CD4-positive, alpha-beta T cell treated with Interleukin-4 for 4 hours (primary cell): ENCODE measurements at regions not wholly inside any gene's neighbourhood (a gene's known extent, or its start where the extent isn't known, plus 50 kb on each side); places are given as distances from the start of the nearest gene placed in this dataset.
"Not testable (repeated sequence)": the region's sequence is repeated elsewhere in the genome, so short reads cannot be mapped to it uniquely, and the experiment has no call there.

ENCODE experiments used
- DNase-seq: peaks from one replicate; pipeline ENCODE4 v3.0.0-alpha.2; 2020

DNA sequence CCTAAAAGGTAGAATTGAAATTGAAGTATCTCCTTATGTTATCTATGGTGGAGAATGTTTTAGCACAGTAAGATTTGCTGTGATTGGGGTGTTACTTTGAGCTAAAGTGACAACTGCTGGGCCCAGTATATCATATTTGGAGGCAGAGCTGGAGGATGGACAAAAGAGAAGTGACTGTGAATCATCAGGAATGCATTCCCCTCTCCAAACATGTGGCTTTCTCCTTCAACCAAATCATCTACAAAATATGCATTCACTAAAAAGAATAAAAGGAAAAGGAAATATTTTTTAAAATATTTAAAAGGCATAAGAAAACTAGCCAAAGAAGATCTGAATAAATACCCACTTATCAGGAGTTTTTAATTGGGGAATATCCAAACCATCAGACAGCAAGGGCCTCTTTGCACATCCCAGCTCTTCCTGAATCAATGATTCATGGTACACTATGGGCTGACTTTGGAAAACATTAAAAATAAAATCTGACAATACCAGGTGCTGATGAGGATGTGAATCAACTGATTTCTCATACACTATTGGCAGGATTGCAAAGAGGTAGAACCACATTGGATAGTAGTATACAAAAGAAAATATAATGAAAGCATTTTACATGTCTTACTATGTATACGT lies 671.7 kb upstream of the NR3C2 start:
- DNase-seq: no peak

DNA sequence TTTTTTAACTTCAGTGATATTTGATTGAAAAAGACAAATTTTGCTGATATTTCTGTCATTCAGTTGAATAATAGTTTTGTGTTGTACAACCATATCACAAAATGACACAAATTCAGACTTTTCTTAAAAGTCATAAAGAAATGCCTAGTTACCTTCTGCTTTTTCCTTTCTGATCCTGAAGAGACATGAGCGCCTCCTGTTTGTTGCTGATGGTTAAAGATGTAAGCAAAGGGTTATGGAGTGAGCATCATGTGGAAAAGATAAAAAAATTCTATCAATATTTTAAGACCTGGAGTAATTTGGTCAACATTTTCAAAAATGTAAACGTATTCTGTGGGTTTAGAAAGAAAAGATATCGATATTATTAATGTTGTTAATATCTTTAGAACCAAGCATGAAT lies 669.9 kb upstream of the NR3C2 start:
- no peak for DNase-seq

DNA sequence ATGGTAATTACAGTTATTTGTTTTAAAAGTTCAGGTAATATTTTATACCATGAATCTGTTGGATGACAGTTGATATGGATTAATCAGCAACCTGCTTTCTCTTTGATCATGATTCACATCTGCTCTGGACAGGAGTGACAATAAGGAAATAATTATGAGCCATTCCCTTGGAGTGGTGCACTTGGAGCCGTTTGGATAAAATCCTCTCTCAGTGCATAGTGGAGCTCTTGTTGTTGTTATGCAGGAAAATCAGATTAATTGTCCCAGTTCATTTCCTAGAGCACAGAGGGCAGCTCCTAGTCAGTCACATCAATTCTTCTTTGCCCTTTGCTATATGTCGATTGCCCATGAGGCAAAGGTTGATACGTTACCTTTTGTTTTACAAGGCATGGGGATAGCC lies 668.3 kb upstream of the NR3C2 start:
- DNase-seq: no peak

DNA sequence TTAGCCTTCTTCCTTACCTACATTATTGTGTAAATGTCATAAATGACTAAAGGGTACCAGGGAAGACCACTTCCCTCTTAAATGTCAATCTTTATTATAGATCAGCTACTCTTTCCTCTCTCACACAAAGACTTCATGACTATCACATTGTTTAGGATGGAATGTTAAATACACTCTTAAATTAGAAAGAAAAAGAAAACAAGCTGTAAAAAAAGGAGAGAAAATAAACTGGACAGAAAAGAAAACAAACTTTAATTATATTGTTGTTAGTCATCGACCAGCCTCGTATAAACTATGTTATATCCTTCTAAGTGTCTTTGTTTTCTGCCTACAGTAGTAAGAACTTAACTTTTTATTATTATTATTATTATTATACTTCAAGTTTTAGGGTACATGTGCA lies 666.4 kb upstream of the NR3C2 start:
- no peak for DNase-seq

DNA sequence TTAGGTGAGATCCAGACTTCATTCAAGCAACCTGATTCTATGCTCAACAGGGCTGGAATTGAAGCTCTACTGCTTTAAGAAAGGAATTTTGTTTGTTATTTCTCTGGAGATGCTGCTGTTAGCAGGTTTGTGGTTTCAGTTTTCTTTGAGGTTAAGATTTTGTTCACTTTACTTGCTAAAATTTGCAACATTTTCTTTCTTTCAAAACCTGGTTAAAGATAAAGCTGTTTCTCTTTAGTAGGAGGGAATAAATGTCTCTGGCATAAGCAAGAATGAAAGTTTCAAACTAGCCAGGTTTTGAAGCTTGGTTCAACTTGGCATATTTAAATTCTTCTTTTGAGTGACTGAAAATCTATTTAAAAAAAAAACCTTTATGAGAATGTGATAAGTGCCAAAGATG lies 660.6 kb upstream of the NR3C2 start:
- no peak for DNase-seq

DNA sequence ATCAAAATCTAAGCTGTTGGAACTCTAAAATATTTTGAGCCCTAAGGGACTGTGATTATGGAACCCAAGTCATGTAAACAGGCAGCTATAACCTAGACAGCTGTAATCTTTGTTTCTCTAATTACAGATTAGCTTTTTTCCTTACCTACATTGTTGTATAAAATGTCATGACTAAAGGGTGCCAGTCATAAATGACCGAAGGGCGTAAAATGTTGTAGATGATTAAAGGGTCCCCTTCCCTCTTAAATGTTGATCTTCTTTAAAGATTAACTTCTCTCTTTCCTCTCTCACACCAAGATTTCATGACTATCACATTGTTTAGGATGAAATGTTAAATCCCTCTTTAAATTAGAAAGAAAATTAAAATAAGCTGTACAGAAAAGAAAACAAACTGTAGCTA lies 659.4 kb upstream of the NR3C2 start:
- no peak for DNase-seq

DNA sequence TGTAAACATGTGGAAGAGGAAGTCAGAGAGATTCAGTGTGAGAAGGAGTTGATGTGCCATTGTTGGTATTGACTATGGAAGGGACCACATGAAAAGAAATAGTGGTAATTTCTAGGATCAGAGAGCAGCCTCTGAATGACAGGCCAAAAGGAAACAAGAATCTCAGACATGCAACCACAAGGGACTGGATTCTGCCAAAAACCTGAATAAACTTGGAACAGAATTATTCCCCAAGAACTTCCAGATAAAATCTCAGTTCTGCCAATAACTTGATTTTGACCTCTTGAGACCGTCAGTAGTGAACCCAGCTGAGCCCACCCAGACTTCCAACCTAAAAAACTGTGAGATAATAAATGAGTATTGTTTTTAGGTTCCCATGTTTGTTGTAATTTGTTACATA lies 653.6 kb upstream of the NR3C2 start:
- no peak for DNase-seq

DNA sequence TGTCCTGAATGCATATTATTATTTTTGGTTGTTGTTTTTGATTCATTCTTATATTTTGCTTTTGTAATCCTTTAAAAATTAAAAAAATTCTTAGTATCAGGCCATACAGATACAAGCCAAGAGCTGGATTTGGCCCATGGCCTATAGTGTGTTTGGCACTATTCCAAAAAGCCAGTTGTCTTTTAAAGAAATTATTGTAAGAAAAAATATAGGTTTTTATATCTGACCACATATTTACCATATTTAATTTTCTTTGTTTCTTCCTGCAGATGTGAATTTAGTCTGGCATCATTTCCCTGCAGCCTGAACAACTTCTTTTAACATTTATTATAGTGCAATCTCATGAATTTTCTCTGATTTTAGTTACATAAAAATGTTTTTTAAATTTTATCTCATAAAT lies 652.8 kb upstream of the NR3C2 start:
- no peak for DNase-seq

DNA sequence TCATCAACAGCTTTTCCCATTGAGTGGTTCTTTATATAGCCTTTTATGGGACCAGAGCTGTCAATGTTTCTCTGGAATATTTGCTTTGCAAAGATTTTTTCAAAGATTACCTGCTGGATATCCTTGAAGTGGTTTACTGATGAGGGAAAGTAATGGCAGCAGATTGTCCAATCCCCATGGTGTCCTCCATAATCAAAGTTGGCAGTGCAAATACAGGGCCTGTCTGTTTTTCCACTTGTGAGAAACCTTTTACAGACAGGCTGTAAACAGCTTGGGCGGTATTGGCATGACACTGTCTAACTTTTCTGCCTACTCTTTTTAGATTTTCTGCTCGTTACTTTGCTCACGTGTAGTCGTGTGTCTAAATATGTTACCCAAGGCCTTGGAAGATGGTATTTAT lies 641.9 kb upstream of the NR3C2 start:
- DNase-seq: no peak

DNA sequence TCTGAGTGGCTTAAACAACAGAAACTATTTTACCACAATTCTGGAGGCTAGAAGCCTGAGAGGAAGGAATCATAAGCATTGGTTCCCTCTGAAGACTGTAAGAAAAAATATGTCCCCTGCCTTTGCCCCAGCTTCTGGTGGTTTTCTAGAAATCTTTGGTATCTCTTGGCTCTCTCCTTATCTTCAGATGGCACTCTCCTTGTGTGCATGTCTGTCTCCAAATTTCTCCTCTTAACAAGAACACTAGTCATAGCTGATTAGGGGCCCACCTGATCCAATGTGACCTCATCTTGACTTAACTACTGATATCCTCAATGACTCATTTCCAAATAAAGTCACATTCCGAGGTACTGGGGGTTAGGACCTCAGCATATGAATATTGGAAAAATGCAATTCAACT lies 635.0 kb upstream of the NR3C2 start:
- DNase-seq: no peak

DNA sequence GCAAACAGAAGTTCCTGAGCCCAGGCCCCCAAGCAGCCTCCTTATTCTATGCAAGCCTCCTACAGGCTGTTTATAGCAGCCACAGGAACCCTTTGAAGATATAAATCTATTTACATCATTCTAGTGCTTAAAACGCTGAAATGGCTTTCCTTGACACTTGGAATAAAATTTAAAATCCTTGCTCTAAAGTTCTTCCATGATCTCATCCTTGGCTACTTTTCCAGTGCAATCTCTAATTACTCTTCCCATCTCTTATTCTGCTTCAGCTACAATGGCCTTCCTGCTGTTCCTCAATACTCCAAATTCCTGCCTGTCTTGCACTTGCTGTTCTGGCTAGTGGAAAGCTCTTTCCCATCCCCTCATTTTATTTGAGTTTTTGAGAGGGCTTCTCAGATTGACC lies 634.2 kb upstream of the NR3C2 start:
- no peak for DNase-seq

DNA sequence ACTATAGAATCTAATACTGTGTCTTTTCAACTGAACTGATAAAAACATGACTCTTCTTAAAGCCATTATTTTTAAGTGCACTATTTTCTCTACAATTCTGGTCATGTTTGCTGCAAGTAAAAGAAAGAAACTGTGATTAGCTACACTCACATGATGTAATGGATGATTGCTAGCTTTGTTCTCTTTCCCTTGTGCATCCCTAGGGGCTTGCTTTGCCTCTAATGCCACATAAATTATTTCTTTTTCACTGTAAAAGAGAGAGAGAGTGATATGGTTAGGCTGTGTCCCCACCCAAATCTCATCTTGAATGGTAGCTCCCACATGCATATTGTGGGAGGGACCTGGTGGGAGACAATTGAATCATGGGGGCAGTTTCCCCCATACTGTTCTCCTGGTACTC lies 630.2 kb upstream of the NR3C2 start:
- no peak for DNase-seq

DNA sequence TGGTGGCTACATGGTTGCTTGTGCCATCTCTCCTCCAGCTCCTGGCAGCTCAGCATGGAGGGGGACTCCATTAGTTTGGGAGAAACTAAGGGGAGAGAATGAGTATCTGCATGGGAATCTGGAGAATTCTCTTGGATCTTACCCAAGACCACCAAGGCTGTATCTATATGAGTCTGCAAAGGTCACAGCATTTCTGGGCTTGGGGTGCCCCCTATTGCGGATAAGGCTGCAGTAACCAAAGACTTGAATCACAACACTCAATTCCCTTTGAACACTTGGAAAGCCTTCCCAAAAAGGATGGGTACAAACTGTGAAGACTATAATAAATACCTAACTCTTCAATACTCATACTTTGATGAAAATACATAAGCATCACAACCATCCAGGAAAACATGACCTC lies 623.5 kb upstream of the NR3C2 start:
- no peak for DNase-seq

DNA sequence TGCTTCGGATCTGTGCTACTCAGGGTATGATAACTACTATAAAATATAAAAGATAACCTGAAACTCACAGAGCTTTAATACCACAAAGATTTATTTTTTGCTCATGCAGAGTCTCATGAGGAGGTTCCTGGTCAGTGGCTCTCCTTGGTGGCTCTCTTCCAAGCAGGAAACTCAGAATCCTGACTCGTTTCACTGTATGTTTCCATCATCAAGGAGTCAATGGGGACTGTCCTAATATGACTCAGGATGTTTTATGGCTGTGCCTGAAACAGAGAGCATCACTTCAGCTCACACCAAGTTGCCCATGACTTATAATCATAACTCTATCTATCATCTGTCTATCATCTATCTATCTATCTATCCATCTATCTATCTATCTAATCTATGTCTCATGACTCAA lies 620.8 kb upstream of the NR3C2 start:
- DNase-seq: no peak

DNA sequence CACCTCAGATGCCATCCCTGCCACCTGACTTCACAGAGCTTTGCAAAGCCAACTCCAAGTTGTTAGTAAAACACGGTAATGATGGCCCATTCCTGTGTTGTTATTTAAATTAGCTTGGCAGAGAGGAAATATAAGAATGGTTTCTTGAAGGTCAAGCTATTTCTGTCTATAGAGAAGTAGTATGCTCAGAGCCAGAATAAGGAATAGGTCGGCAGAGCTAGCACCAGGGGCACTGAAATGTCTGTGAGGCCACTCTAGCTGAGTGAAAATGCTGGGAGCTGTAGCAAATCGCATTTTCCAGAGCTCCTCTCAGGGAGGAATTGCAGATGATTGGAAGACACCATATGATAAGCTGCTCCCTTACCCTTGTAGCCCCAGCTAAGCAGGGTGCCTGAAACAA lies 615.4 kb upstream of the NR3C2 start:
- no peak for DNase-seq

DNA sequence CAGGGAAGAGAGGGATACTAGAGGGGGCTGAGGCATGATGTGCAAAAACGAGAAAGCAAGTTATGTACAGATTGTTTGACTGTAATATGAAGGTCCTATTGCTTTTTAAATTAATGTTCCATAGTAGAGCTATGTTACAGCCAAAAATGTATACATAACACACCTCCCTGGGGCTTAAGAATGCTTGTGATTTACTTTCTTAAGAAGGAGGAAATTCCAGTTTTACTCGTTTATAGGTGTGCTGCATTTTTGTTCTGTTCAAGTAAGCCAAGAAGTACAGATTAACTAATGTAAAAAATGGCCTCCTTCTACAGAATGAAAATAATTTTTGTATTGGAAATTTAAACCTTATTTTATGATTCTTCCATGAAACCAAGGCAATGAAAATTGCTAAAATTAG lies 614.4 kb upstream of the NR3C2 start:
- DNase-seq: no peak

DNA sequence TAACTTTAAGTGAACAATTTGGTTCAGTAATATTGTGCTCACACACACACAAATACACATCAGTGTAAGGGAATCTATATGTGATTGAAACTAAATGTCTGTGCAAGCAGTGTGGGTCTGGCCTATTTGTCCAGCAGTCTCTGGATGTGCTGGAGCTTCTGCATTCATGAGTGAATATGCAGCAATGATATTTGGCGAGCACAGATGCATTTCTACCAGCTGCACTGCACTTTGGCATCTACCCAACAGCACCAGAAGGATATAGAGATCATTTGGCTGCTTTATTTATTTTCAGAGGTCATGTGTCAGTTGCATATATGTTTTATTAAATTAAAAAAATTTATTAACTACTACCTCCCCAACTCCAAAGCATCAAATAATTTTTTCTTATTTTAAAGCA lies 613.4 kb upstream of the NR3C2 start:
- DNase-seq: no peak

DNA sequence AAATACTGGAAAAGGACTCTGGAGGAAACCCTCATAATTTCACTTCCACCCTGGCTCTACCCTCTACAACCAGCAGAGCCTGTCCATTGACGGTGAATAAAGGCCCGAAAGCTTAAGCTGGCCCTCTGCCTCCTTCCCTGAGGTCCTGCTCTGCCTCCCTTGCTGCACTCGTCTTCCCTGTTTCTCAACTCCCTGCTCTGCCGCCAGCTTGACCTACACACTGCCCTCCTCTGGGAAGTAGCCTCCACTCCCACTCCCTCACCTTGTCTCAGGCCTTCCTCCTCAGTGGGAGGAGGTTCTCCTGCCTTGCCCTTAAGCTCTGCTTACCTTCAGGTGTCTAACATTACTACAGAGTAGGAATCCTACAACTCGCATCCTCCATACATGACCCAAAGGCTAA lies 608.6 kb upstream of the NR3C2 start:
- no peak for DNase-seq

DNA sequence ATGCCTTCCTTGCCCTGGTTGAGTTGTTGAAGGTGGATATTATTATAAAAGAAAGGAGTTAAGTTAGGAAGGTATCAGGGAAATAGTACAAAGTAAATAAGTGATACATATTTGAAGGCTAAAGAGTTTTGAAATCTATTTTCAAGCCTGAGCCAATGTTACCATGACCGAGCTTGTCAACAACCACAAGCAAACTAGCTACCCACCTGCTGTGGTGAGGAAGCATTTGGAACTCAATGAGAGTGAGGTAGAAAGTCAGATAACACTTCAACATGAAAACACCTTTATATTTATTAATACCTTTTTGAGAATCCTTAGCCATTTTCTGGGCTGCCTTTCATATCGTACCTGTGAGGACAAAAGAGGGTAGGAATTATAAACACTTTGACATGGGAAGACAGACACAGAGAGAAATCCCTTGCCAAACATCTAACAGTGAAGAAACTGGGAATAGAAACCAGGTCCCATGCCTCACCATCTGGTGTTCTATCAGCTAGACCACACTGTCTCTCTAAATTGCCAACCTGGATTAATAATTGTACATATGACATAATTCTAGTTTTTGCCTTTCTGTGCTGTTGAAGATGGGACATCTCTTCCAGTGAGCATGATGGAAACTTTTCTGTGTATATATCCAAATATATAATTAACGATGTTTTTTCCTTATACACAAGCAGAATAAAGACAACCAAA lies 606.4 kb upstream of the NR3C2 start:
- no peak for DNase-seq

DNA sequence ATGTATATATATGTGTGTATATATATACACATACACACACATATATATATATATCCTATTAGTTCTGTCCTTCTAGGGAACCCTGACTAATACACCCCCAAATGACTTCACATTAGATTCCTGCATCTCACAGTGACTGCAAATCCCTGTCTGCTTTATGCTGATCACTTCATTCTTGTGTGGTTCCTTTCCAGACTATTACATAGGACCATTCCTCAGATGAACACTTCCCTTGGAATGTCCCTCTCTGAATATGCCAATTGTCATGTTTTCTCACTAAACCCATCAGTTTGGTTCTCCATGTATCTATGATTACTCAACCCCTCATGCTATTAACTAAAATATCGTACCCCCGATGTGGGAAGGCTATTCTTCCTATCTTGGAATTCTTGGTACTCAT lies 605.2 kb upstream of the NR3C2 start:
- no peak for DNase-seq

DNA sequence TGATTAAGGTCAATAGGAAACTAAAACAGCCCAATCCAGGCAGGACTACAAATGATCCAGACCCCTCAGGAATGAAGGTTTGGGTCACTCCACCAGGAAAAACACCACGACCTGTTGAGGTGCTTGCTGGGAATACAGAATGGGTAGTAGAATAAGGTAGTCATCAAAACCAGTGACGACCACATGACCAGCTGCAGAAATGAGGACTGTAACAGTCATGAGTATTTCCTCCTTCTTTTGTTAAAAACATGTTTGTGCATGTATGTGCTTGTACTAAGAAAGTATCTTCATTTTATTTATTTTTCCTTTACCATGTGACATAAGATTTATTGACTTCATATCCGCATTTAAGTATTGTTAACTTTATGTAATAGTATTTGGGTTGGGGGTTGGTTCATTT lies 603.5 kb upstream of the NR3C2 start:
- DNase-seq: no peak

DNA sequence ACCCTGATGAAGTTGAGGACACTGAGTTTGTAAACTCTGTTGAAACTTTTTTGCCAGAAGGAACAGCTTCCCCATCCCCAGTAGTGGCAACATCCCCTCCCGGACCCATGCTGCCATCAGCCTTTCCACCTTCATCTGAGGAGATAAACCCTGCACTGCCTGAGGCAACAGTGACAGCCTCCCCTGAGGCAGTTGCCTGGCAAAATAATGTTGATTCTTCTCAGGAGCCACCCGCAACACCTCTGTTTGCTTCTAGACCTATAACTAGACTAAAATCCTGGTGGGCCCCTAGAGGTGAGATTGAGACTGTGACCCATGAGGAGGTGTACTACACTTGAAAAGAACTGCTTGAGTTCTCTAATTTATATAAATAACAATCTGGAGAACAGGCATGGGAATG lies 597.6 kb upstream of the NR3C2 start:
- DNase-seq: not testable (repeated sequence)

DNA sequence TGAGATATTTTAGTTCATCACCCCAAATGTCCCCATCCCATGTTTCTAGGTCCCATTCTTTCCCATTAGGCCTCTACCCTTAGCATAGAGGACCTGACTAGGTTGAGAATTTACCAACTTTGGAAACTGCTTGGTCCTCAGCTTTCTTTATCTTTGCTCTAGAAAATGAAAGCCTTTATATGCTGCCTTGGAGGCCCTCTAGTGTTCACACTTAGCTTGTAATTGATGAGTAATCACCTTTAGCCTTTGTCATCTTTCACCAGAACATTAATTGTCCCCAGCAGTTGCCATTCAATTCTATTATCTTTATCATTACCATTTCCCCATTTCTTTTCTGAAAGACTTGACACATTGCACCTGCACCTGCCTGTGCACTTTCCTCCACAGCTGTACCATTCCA lies 589.2 kb upstream of the NR3C2 start:
- DNase-seq: no peak

DNA sequence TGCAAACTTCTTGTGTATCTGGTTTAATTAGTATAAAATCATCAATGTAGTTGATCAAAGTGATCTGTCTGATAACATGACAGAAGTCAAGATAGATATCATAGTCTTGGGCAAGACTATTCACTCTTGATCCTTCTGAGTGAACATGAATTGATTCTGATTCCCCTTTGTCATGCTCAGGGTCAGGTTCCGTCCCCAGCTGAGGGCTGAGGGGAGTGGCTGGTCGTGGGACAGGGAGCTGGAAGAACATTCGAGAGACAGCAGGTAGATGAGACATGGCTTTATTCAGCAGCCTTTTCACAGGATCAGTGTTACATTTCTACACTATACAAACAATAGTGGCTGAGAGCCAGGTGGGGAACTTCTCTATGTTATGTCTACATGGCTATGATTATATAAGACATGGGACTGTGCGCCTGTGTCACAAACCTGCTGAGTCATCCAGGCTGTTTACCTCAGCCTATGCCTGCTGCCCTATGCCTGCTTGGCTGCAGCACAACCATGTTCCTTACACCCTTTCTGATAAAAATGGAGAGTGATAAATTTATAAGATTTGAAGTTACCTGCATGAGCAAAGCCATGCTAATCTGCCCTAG lies 586.9 kb upstream of the NR3C2 start:
- DNase-seq: no peak

DNA sequence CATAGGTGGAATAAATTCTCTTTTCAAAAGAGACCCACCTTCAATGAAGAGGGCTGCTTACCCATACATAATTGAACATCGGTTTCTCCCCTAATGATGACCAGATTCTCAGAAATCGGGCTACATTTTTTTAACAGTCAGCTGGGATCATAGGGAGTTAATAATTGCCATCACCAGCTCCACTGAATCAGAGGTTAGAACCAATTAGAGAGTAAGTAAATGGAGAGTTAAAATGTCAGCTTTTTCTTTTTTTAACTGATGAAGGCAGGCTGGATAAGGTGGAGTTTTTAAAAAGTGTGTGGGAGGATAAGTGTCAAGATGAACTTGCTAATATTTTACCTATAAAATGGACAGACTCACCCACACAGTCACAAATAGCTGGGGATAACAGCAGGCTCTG lies 584.5 kb upstream of the NR3C2 start:
- no peak for DNase-seq
